ENCODE measurements at regions not wholly inside any gene's neighbourhood (a gene's known extent, or its start where the extent isn't known, plus 50 kb on each side); places are given as distances from the start of the nearest gene placed in this dataset.

- no peaks in the 10 kb centered on the region for H3K36me3 ChIP-seq (ENCODE audit: control insufficient read depth, insufficient read depth, low read length)
- in situ Hi-C loops (cut with HindIII; ENCODE audit: low pct_unique_long_range_greater_than_20kb, low sequenced_read_pairs) (no loop called here), intact Hi-C loops (cut with micrococcal nuclease; ENCODE audit: unreplicated experiment) (no loop called here)
- no peak for TF ChIP-seq REST (IDR thresholded peaks at IDR 0.05; ENCODE audit: insufficient read depth in 1 of 2, low read depth in 2 of 2, low read length in 1 of 2)
- TF ChIP-seq SIN3A (IDR thresholded peaks at IDR 0.05; ENCODE audit: borderline replicate concordance, insufficient read depth, low read depth, low read length) = no peak
- TF ChIP-seq TCF7L2 (IDR thresholded peaks at IDR 0.05; ENCODE audit: low read depth, low read length) = no peak
- H3K4me1 ChIP-seq (ENCODE audit: control insufficient read depth, insufficient read depth, low read length) = no peaks in the 10 kb centered on the region
- CTCF ChIA-PET = no interaction called here
- H3K27me3 ChIP-seq (ENCODE audit: control insufficient read depth, insufficient read depth, low read length) = no peaks in the 10 kb centered on the region
- ATAC-seq (no peak), DNase-seq (ENCODE audit: low read depth, low spot score) (no peak)
- no peak overlapping the region for H3K27ac ChIP-seq (ENCODE audit: low read length)
- POLR2A ChIA-PET = no interaction called here
- no peaks in the 10 kb centered on the region for H3K9me3 ChIP-seq (ENCODE audit: control insufficient read depth, insufficient read depth, low read depth, low read length)
- no peak overlapping the region for H3K4me3 ChIP-seq (ENCODE audit: low read depth in 2 of 2, low read length in 2 of 2)
- BruUV-seq (replicated peaks) = no TSS peak
Observed at GRCh38 chr3:7950890-7951289, 550.7 kb upstream of the LMCD1 start.

- in situ Hi-C loops (cut with HindIII; ENCODE audit: low pct_unique_long_range_greater_than_20kb, low sequenced_read_pairs) = no loop called here
- POLR2A ChIA-PET = no interaction called here
- Histone ChIP-seq H3K9me3 (ENCODE audit: control insufficient read depth, insufficient read depth, low read depth, low read length) (no peaks in the 10 kb centered on the region), H3K4me1 (ENCODE audit: control insufficient read depth, insufficient read depth, low read length) (no peaks in the 10 kb centered on the region), H3K4me3 (ENCODE audit: low read depth in 2 of 2, low read length in 2 of 2) (no peak overlapping the region), H3K36me3 (ENCODE audit: control insufficient read depth, insufficient read depth, low read length) (no peaks in the 10 kb centered on the region), H3K27me3 (ENCODE audit: control insufficient read depth, insufficient read depth, low read length) (no peaks in the 10 kb centered on the region), H3K27ac (ENCODE audit: low read length) (no peak overlapping the region)
- CTCF ChIA-PET = no interaction called here
- intact Hi-C loops (cut with micrococcal nuclease; ENCODE audit: unreplicated experiment) = no loop called here
- DNase-seq (ENCODE audit: low read depth, low spot score) = no peak
- TF ChIP-seq TCF7L2 (IDR thresholded peaks at IDR 0.05; ENCODE audit: low read depth, low read length) = no peak
- TF ChIP-seq CTCF (IDR thresholded peaks at IDR 0.05) = no peak
- no peak for TF ChIP-seq REST (IDR thresholded peaks at IDR 0.05; ENCODE audit: insufficient read depth in 1 of 2, low read depth in 2 of 2, low read length in 1 of 2)
- TF ChIP-seq SIN3A (IDR thresholded peaks at IDR 0.05; ENCODE audit: borderline replicate concordance, insufficient read depth, low read depth, low read length) = no peak
- TF ChIP-seq POLR2AphosphoS5 (IDR thresholded peaks at IDR 0.05; ENCODE audit: low read depth, low read length) = no peak
- no peak for ATAC-seq
- no TSS peak for BruUV-seq (replicated peaks)
Observed at GRCh38 chr3:7953449-7954014, 548.1 kb upstream of the LMCD1 start.
